ENCODE measurements at regions not wholly inside any gene's neighbourhood (a gene's known extent, or its start where the extent isn't known, plus 50 kb on each side); places are given as distances from the start of the nearest gene placed in this dataset.
"Not testable (repeated sequence)": the region's sequence is repeated elsewhere in the genome, so short reads cannot be mapped to it uniquely, and the experiment has no call there.

DNA sequence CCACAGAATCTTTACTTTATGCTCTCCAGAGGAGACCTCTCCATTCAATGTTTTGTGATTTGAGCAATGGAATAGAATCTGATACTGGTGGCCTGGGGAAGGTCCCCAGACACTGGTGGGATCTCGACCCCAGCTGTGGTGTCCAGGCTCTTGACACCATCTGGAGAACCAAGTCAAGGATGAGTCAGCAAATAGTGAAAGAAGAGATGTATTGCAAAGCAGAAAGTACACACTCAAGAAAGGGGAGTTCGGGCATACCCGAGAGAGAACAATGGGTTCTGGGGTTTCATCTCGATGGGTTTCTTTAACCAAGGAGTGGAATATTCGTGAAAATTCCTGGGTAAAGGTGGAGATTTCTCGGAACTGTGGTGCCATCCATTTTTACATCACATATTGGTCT is 146.3 kb upstream of the NOTCH2NLA start:
- Histone ChIP-seq H3K4me3 (peak overlapping the region in 1 of 5 donors; percentile 16), H3K4me1 (replicated peaks in 1 of 2) (peaks cover 8 to 20% of the 10 kb centered on the region in 2 donors)
- WGBS, 10 experiments, result 93 to 100% methylated on average over 1 to 3 of the region's 6 CpGs; no CpG with 5 or more reads in 8 of the 10 experiments
- H3K27ac ChIP-seq; in situ Hi-C loops (cut with MboI; ENCODE audit: low pct_unique_long_range_greater_than_20kb in 2 of 9, low sequenced_read_pairs in 9 of 9, unreplicated experiment in 9 of 9); ATAC-seq (replicated peaks in 6 of 8): not testable (repeated sequence)

DNA sequence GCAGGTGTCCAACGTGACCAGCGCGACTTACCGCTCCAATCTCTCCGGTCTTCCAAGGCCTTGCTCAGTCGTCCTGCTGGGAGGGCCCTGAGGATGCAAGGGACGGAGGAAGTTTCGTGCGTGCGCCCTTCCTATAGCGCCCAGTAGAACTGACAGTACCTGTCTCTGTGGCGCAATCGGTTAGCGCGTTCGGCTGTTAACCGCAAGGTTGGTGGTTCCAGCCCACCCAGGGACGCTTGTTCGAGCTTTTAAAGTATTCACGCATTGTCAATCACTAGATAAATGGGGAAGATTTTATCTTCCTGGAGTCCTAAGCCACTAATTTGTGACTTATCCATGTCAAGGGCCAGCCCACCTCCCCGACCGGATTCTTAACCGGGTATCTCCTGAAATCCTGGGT is 141.1 kb upstream of the NOTCH2NLA start:
- H3K27ac ChIP-seq; ATAC-seq (replicated peaks in 6 of 8); in situ Hi-C loops (cut with MboI; ENCODE audit: low pct_unique_long_range_greater_than_20kb in 2 of 9, low sequenced_read_pairs in 9 of 9, unreplicated experiment in 9 of 9); H3K4me1 ChIP-seq (replicated peaks in 1 of 2): not testable (repeated sequence)
- H3K4me3 ChIP-seq, result peak overlapping the region; percentile 29 to 45 (median 32)
- WGBS, 10 experiments, result no CpG with 5 or more reads among the region's 23 CpGs

- ATAC-seq (replicated peaks in 6 of 8); H3K4me1 ChIP-seq (replicated peaks in 1 of 2); H3K4me3 ChIP-seq; H3K27ac ChIP-seq; in situ Hi-C loops (cut with MboI; ENCODE audit: low pct_unique_long_range_greater_than_20kb in 2 of 9, low sequenced_read_pairs in 9 of 9, unreplicated experiment in 9 of 9): not testable (repeated sequence)
Measured at GRCh38 chr1:146355373-146355772, 126.6 kb upstream of the NOTCH2NLA start.

GRCh38 chr1:146326863-146327262 is 98.0 kb upstream of the NOTCH2NLA start:
- H3K4me3 ChIP-seq; ATAC-seq (replicated peaks in 6 of 8); H3K4me1 ChIP-seq (replicated peaks in 1 of 2); H3K27ac ChIP-seq; in situ Hi-C loops (cut with MboI; ENCODE audit: low pct_unique_long_range_greater_than_20kb in 2 of 9, low sequenced_read_pairs in 9 of 9, unreplicated experiment in 9 of 9): not testable (repeated sequence)
- WGBS, 10 experiments, result no CpG with 5 or more reads among the region's 1 CpG

DNA sequence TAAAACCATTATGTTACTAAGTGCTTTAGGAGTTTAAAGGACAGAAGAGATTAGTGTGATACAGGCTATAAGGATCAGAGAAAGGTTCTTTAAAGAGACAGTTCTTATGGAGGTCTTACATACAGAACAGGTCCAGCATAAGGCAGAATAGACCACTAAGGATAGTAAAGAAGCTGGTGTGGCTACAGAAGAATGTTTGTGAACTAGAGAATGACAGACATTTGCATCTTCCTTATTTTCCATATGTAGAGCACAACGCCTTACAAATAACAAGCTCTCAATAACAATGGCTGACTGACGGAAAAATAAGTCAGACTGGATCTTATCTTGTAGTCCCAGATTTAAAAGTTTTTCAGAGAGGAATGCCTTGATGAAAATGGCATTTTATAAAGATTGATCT is 95.6 kb upstream of the NOTCH2NLA start:
- in situ Hi-C loops (cut with MboI; ENCODE audit: low pct_unique_long_range_greater_than_20kb in 2 of 9, low sequenced_read_pairs in 9 of 9, unreplicated experiment in 9 of 9); H3K4me1 ChIP-seq (replicated peaks in 1 of 2); H3K4me3 ChIP-seq; H3K27ac ChIP-seq: not testable (repeated sequence)
- no CpG with 5 or more reads among the region's 2 CpGs for WGBS, 10 experiments
- ATAC-seq (replicated peaks in 6 of 8), result peak in 2 of 8 experiments; percentile 45 to 53

- ATAC-seq (replicated peaks in 6 of 8), result peak in 2 of 8 experiments; percentile 34 to 45
- in situ Hi-C loops (cut with MboI; ENCODE audit: low pct_unique_long_range_greater_than_20kb in 2 of 9, low sequenced_read_pairs in 9 of 9, unreplicated experiment in 9 of 9); H3K4me3 ChIP-seq; H3K4me1 ChIP-seq (replicated peaks in 1 of 2); H3K27ac ChIP-seq: not testable (repeated sequence)
- WGBS, 10 experiments, result no CpG with 5 or more reads among the region's 1 CpG
Measured at GRCh38 chr1:146323302-146323701, 94.5 kb upstream of the NOTCH2NLA start.

GRCh38 chr1:146322893-146323292 is 94.1 kb upstream of the NOTCH2NLA start:
- WGBS, 10 experiments, result no CpG with 5 or more reads among the region's 4 CpGs
- H3K27ac ChIP-seq; H3K4me1 ChIP-seq (replicated peaks in 1 of 2); H3K4me3 ChIP-seq; in situ Hi-C loops (cut with MboI; ENCODE audit: low pct_unique_long_range_greater_than_20kb in 2 of 9, low sequenced_read_pairs in 9 of 9, unreplicated experiment in 9 of 9): not testable (repeated sequence)
- peak in 6 of 8 experiments; percentile 41 to 99 (median 63) for ATAC-seq (replicated peaks in 6 of 8)

GRCh38 chr1:146318715-146319114 is 89.9 kb upstream of the NOTCH2NLA start:
- H3K27ac ChIP-seq; ATAC-seq (replicated peaks in 6 of 8); in situ Hi-C loops (cut with MboI; ENCODE audit: low pct_unique_long_range_greater_than_20kb in 2 of 9, low sequenced_read_pairs in 9 of 9, unreplicated experiment in 9 of 9); H3K4me1 ChIP-seq (replicated peaks in 1 of 2); H3K4me3 ChIP-seq: not testable (repeated sequence)
- WGBS, 10 experiments, result no CpG with 5 or more reads among the region's 4 CpGs

GRCh38 chr1:146317785-146318184 is 89.0 kb upstream of the NOTCH2NLA start:
- in situ Hi-C loops (cut with MboI; ENCODE audit: low pct_unique_long_range_greater_than_20kb in 2 of 9, low sequenced_read_pairs in 9 of 9, unreplicated experiment in 9 of 9); H3K27ac ChIP-seq; ATAC-seq (replicated peaks in 6 of 8); H3K4me1 ChIP-seq (replicated peaks in 1 of 2); H3K4me3 ChIP-seq: not testable (repeated sequence)
- no CpG with 5 or more reads among the region's 1 CpG for WGBS, 10 experiments

DNA sequence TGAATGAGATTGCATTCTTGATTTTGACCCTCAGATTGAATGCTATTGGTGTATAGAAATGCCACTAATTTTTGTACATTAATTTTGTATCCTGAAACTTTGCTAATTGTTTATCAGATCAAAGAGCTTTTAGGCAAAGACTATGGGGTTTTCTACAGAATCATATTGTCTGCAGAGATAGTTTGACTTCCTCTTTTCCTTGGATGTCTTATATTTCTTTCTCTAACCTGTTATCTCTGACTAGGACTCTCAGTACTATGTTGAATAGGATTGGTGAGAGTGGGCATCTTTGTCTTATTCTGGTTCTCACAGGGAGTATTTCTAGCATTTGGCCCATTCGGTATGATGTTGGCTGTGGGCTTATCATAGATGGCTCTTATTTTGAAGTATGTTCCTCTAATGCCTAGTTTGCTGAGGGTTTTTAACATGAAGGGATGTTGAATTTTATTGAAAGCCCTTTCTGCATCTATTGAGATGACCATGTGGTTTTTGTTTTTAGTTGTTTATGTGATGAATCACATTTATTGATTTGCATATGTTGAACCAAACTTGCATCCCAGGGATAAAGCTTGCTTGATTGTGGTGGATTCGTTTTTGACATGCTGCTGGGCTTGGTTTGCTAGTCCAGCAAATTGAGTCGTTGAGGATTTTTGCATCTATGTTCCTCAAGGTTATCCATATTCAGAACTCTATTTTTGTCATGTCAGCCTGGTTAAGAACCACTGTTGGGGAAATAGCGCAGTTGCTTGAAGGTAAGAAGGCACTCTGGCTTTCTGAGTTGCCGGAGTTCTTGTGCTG is 85.8 kb upstream of the NOTCH2NLA start:
- H3K4me3 ChIP-seq; in situ Hi-C loops (cut with MboI; ENCODE audit: low pct_unique_long_range_greater_than_20kb in 2 of 9, low sequenced_read_pairs in 9 of 9, unreplicated experiment in 9 of 9); H3K4me1 ChIP-seq (replicated peaks in 1 of 2); H3K27ac ChIP-seq: not testable (repeated sequence)
- peak in 3 of 8 experiments; percentile 62 to 86 (median 77) for ATAC-seq (replicated peaks in 6 of 8)
- no CpG with 5 or more reads among the region's 5 CpGs for WGBS, 10 experiments

- in situ Hi-C loops (cut with MboI; ENCODE audit: low pct_unique_long_range_greater_than_20kb in 2 of 9, low sequenced_read_pairs in 9 of 9, unreplicated experiment in 9 of 9); H3K4me3 ChIP-seq: not testable (repeated sequence)
- ATAC-seq (replicated peaks in 6 of 8), result peak in 7 of 8 experiments; percentile 7 to 65 (median 48)
Measured at GRCh38 chr1:146310579-146310978, 81.8 kb upstream of the NOTCH2NLA start.

DNA sequence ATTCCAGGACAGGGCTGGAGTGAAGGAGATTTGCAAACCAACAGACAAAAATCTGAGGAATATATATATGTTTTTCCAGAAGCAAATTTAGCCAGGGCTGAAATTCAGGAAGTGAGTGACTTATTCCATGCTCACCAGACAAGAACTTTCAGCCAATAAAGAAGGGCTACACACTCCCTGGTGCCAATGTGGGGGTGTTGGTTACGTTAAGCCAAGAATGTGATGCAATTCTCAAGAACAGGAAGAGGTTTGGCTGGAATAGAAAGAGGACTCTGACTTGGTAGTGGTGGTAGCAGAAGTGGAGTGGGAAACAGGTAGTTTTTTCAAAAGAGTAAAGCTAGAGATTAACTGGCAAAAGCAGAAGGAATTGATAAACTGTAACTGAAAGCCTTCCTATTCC is 80.6 kb upstream of the NOTCH2NLA start:
- ATAC-seq (replicated peaks in 6 of 8), result peak in 2 of 8 experiments; percentile 25 to 40
- in situ Hi-C loops (cut with MboI; ENCODE audit: low pct_unique_long_range_greater_than_20kb in 2 of 9, low sequenced_read_pairs in 9 of 9, unreplicated experiment in 9 of 9); H3K4me1 ChIP-seq (replicated peaks in 1 of 2); H3K27ac ChIP-seq; H3K4me3 ChIP-seq: not testable (repeated sequence)
- WGBS, 10 experiments, result no CpG with 5 or more reads among the region's 1 CpG

More at GRCh38 chr1:146310579-146310978, 81.8 kb upstream of the NOTCH2NLA start:
- H3K27ac ChIP-seq; H3K4me1 ChIP-seq (replicated peaks in 1 of 2): not testable (repeated sequence)

- H3K27ac ChIP-seq; in situ Hi-C loops (cut with MboI; ENCODE audit: low pct_unique_long_range_greater_than_20kb in 2 of 9, low sequenced_read_pairs in 9 of 9, unreplicated experiment in 9 of 9); H3K4me1 ChIP-seq (replicated peaks in 1 of 2); H3K4me3 ChIP-seq; ATAC-seq (replicated peaks in 6 of 8): not testable (repeated sequence)
- no CpG with 5 or more reads among the region's 1 CpG for WGBS, 10 experiments
Measured at GRCh38 chr1:146308892-146309291, 80.1 kb upstream of the NOTCH2NLA start.

DNA sequence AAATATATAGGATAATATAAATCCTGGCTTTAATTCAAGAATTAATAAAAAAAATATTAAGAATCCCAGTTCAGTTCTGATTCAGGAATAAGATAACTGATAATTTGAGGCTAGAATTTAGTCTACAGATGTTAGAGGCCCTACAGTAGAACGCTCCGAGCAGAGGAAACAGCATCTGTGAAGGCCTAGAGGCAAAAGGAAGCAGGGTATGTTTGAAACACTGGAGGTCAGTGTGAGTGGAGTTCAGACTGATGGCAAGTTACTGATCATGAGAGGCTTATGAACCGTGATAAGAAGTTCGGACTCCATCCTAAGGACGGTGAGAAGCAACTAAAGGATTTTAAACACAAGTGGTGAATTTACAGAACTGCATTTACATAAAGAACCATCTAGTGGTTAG is 79.3 kb upstream of the NOTCH2NLA start:
- H3K4me1 ChIP-seq (replicated peaks in 1 of 2); H3K4me3 ChIP-seq; in situ Hi-C loops (cut with MboI; ENCODE audit: low pct_unique_long_range_greater_than_20kb in 2 of 9, low sequenced_read_pairs in 9 of 9, unreplicated experiment in 9 of 9); H3K27ac ChIP-seq: not testable (repeated sequence)
- WGBS, 10 experiments, result no CpG with 5 or more reads among the region's 5 CpGs
- peak in 6 of 8 experiments; percentile 24 to 73 (median 46) for ATAC-seq (replicated peaks in 6 of 8)
